HG02759 (cell line): ENCODE measurements at regions not wholly inside any gene's neighbourhood (a gene's known extent, or its start where the extent isn't known, plus 50 kb on each side); places are given as distances from the start of the nearest gene placed in this dataset.

ENCODE experiments used
- ATAC-seq: cut with Tn5 transposase; IDR thresholded peaks from one replicate; pipeline ENCODE4 v1.9.1; 2021; ENCODE audit warnings: mild to moderate bottlenecking, moderate library complexity; ENCODE audit not compliant: unreplicated experiment

DNA sequence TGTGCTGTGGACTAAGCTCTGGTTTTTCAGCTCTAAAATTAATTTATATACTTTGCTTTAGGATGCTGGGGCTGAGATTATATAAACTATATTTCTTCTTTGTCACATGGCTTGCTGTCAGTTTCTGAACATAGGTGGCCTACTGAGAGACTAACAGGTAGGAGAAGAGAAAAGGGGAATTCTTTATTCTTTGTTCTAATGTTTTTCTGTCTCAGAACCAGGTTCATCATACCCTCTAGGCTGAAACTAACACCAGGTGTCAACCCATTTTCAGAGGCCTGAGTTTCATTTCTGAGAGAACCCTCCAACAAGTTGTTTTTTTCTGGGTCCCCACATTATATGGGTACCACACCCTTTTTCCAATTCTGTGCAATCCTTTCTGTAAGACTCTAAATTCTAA lies 843.6 kb downstream of the TRIB2 start:
- ATAC-seq, result no peak

- ATAC-seq, result no peak
Observed at GRCh38 chr2:13572466-13572865, 855.7 kb downstream of the TRIB2 start.

GRCh38 chr2:13574831-13575230 lies 858.1 kb downstream of the TRIB2 start:
- no peak for ATAC-seq

- no peak for ATAC-seq
Observed at GRCh38 chr2:13576406-13577036, 859.8 kb downstream of the TRIB2 start.

- no peak for ATAC-seq
Observed at GRCh38 chr2:13578547-13578946, 861.8 kb downstream of the TRIB2 start.

DNA sequence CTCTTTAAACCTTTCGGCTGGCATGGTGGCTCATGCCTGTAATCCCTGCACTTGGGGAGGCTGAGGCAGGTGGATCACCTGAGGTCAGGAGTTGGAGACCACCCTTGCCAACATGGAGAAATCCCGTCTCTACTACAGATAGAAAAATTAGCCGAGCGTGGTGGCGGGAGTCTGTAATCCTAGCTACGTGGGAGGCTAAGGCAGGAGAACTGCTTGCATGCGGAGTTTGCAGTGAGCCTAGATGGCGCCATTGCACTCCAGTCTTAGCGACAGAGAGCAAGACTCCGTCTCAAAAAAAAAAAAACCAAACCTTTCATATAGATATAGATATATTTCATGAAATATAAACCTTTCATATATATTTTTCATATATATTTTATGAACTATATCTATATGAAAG lies 864.7 kb downstream of the TRIB2 start:
- no peak for ATAC-seq

DNA sequence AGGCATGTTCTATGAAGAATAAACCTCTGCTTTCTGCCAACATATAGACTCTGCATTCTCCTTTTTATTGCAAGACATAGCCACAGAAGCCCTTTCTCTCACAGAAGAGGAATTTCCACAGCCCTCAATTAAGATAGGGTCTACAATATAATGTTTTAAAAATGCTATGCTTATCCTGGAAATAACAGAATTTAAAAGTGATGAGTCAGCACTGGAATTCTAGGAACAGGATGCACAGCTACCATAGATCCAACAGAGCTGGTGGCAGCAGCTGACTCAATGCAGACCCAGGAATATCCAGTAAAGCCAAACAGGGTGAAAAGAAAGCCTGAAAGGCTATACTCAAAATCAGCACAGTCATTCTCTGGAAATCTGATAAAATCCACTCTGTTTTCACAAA lies 866.9 kb downstream of the TRIB2 start:
- no peak for ATAC-seq

DNA sequence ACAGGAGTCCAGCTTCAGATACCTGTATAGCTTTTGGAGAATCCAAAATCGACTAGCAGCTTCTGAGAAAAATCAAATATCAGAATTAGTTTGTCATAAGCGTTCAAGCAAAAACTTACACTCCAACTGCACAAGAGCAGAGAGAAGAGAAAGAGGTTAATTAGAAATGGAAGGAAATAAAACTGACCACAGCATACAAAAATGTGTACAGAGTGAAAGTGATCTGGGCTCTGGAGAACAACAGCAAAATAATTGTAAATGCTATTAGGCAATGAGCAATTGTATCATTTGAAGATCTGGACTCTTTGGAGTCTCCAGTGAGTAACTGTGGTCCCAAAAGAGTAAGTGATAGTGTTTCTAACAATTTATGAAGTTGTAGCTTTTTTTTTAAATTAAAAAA lies 867.3 kb downstream of the TRIB2 start:
- ATAC-seq, result no peak

DNA sequence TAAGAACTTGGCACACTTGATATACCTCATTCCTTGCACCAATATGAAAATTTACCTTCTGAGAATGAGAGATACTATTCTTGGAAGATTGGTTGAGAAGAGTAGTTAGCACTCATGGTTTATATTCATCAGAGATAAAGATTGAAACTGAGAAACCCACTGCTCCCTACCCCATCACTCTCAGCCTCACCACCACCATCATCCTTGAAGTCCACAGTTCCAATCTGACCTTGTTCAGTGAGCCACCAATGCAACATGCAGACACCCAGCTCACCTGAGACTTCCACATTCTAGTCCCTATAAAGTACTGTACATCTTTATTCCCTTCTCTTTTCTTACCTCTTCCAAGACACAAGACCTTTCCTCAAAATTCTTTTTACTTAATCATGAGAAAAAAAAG lies 869.0 kb downstream of the TRIB2 start:
- ATAC-seq, result no peak

GRCh38 chr2:13596233-13596632 lies 879.5 kb downstream of the TRIB2 start:
- no peak for ATAC-seq

DNA sequence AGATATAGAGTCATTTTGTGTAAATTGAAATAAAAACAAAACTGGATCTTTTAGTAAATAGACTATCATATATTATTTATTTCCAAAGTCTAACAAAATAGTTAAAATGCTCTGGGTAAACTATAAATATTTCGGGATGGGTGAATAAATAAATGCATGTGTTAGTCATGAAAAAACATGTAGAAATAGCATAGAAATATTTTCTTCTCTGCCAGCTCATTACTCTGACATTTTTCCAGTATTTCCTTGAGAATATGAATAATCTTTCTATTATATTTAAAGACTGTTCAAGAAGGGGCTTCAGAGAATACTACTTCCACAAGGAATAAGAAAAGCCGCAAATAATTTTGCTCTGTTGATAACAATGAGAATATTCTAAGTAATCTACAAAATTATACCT lies 880.4 kb downstream of the TRIB2 start:
- ATAC-seq, result no peak

DNA sequence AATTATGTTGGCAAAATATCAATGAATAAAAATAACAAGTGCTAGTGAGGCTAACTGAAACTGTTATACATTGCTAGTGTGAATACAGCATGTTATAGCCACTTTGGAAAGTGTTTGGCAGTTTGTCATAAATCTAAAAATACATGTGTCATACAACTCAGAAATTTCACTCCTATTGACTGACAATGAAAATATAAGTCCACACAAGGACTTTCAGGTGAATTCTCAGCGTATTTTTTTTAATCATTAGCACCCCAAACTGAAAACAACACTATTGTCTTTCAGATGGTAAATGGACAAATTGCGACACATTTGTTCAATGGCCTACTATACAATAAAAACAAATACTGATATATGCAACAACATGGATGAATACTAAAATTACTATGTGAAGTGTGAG lies 884.8 kb downstream of the TRIB2 start:
- ATAC-seq, result no peak

DNA sequence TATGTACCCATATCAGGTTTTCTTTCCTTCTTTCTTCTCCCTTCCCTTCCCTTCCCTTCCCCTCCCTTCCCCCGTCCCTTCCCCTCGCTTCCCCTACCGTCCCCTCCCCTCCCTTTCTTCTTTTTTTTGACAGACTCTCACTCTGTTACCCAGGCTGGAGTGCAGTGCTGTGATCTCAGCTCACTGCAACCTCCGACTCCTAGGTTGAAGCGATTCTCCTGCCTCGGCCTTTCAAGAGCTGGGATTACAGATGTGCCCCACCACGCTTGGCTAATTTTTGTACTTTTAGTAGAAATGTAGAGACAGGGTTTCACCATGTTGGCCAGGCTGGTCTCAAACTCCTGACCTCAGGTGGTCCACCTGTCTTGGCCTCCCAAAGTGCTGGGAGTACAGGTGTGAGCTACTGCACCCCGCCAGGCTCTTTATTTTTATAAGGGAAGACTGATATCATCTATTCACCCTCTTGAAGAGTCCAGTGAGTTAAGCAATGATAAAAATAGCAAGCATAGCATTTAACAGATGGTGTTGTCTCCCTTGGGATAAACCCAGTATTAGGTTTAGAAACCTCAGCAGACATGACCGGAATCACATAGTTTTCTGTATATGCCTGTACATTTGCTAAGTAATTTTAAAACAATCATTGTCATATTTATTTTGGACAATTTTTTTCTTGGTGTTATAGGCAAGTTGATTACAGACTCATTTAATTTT lies 888.4 kb downstream of the TRIB2 start:
- ATAC-seq, result no peak

GRCh38 chr2:13607139-13607538 lies 890.4 kb downstream of the TRIB2 start:
- peak; percentile 66 for ATAC-seq

- ATAC-seq, result no peak
Observed at GRCh38 chr2:13611939-13612338, 895.2 kb downstream of the TRIB2 start.

DNA sequence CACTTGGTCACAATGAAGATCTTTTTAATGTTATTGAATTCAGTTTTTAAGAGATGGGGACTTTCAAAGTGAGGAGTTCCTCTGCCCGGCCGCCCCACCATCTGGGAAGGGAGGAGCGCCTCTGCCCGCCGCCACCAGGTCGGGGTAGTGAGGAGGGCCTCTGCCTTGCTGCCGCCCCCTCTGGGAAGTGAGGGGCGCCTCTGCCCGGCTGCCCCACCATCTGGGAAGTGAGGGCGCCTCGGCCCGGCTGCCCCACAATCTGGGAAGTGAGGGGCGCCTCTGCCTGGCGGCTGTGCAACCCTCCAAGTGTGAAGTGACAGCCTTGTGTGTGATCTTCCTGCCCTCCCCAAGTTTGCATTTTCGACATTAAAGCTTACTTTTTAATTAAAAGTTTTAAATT lies 899.3 kb downstream of the TRIB2 start:
- no peak for ATAC-seq

DNA sequence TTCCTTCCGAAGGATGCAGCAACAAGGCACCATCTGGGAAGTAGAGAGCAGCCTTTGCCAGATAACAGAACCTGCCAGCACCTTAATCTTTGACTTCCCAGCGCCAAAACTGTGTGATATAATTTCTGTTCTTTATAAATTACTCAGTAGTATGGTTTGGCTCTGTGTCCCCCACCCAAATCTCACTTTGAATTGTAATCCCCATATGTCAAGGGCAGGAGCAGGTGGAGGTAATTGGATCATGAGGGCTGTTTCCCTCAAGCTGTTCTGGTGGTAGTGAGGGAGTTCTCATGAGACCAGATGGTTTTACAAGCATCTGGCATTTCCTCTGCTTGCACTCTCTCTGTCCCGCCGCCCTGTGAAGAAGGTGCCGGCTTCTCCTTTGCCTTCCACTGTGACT lies 899.9 kb downstream of the TRIB2 start:
- ATAC-seq, result no peak

GRCh38 chr2:13628122-13628521 lies 911.4 kb downstream of the TRIB2 start:
- no peak for ATAC-seq

DNA sequence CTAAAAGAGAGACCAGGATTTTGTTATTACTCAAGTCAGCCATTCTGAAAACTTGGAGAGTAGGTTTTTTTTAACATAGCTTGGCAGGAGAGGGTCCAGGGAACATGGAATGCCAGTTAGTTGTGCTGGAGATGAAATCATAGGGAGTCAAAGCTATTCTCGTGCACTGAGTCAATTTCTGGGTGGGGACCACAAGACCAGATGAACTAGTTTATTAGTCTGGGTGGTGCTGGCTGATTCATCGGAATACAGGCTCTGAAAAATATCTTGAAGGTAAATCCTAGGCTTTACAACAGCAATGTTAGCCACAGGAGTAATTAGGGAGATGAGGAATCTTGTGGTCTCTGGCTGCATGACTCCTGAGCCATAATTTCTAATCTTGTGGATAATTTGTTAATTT lies 921.4 kb downstream of the TRIB2 start:
- ATAC-seq, result no peak

- ATAC-seq, result no peak
Observed at GRCh38 chr2:13649918-13650317, 933.2 kb downstream of the TRIB2 start.

GRCh38 chr2:13650586-13651180 lies 933.9 kb downstream of the TRIB2 start:
- no peak for ATAC-seq

- ATAC-seq, result peak; percentile 52
Observed at GRCh38 chr2:13651684-13652131, 935.0 kb downstream of the TRIB2 start.
